Adrenal gland (tissue), 9 donors: ENCODE measurements at regions not wholly inside any gene's neighbourhood (a gene's known extent, or its start where the extent isn't known, plus 50 kb on each side); places are given as distances from the start of the nearest gene placed in this dataset.

Experiments
- DNase-seq, 7 donors: peaks; one replicate each; pipeline ENCODE4 v3.0.0-alpha.2; 2019 to 2020
- H3K27ac ChIP-seq, 5 donors: fragments of 200-600 bp; sonication (generic) in 4 of 5; 1 replicate in 3 of 5; 2 replicates in 2 of 5; pipeline versions ENCODE4 v1.5.1 to v1.8.0; 2016 to 2020; ENCODE audit warnings: mild to moderate bottlenecking in 1 of 5
- H3K27me3 ChIP-seq: fragments of 200-600 bp; 2 replicates; pipeline ENCODE4 v1.8.0; 2021
- H3K36me3 ChIP-seq, 2 donors: fragments of 200-600 bp; replicated peaks in 1 of 2; 1 replicate in 1 of 2; 2 replicates in 1 of 2; pipeline versions ENCODE4 v1.5.1 to v1.8.0; 2018 to 2022
- H3K4me1 ChIP-seq, 2 donors: fragments of 200-600 bp; replicated peaks in 1 of 2; 1 replicate in 1 of 2; 2 replicates in 1 of 2; pipeline versions ENCODE4 v1.5.1 to v1.8.0; 2018 to 2021
- H3K4me3 ChIP-seq, 4 donors: fragments of 200-600 bp; sonication (generic) in 3 of 4; one replicate each; pipeline ENCODE4 v1.5.1; 2016 to 2018
- H3K9me3 ChIP-seq, 3 donors: fragments of 200-600 bp; sonication (generic) in 1 of 3; replicated peaks in 1 of 3; 1 replicate in 2 of 3; 2 replicates in 1 of 3; pipeline versions ENCODE4 v1.5.1 to v1.8.0; 2016 to 2021
- POLR2A ChIP-seq, 2 donors: fragments of 450-650 bp; IDR thresholded peaks; one replicate each; pipeline ENCODE4 v1.6.1; 2017; ENCODE audit warnings: antibody characterized with exemption in 2 of 2, mild to moderate bottlenecking in 2 of 2, moderate library complexity in 1 of 2
- WGBS, 4 donors: extraction: QIAGEN DNeasy Blood & Tissue Kit in 2 of 4; methylation state at CpG; one replicate each; pipeline versions ENCODE4 v1.1.5 to v1.1.7; 2013 to 2017; 5-methylcytosine and 5-hydroxymethylcytosine counted together
- intact Hi-C, 2 donors: fragments of 100-400 bp; cut with DNase I; formaldehyde crosslinking; loops; one replicate each; pipeline versions ENCODE4 v1.14.1 to v1.15.0; 2022 to 2023
- TF ChIP-seq, protein P1 (sequence below), 6 experiments: fragments of 450-650 bp in 4 of 6; fragments of 200-600 bp in 2 of 6; sonication (generic) in 1 of 6; IDR thresholded peaks; 1 replicate in 5 of 6; 2 replicates in 1 of 6; pipeline versions ENCODE4 v1.5.1 to v1.8.0; 2016 to 2021; ENCODE audit warnings: antibody characterized with exemption in 6 of 6, mild to moderate bottlenecking in 2 of 6, moderate library complexity in 1 of 6
- donor health status: healthy with polysubstance abuse.
- donor health status: Bipolar disorder and iron deficiency.
- donor health status: DM: yes; HTN: yes; CAD: no.
- donor health status: DM: no; HTN: no; CAD: no.
- donor health status: DM: no; HTN: no; CAD: no.

DNA sequence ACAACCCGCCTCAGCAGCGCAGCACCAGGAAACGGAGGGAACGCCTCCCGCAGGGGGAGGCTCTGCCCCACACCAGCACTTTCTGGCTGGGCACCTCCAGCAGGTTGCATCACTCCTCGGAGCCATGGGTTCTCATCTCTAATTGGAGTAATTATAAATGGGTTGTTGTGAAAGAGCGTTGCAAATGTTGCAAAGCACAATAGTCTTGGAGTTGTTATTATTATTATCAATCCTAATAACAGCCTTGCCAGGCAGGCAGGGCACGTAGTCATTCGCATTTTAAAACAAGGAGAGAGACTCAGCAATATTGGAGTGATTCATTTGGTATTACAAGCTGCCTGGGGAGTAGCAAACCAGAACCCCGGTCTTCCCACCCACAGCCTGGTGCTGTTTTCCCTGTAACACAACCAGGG is 108.6 kb upstream of the GJB6 start:
- TF ChIP-seq POLR2A (IDR thresholded peaks at IDR 0.05): no peak
- TF ChIP-seq, protein P1, sequence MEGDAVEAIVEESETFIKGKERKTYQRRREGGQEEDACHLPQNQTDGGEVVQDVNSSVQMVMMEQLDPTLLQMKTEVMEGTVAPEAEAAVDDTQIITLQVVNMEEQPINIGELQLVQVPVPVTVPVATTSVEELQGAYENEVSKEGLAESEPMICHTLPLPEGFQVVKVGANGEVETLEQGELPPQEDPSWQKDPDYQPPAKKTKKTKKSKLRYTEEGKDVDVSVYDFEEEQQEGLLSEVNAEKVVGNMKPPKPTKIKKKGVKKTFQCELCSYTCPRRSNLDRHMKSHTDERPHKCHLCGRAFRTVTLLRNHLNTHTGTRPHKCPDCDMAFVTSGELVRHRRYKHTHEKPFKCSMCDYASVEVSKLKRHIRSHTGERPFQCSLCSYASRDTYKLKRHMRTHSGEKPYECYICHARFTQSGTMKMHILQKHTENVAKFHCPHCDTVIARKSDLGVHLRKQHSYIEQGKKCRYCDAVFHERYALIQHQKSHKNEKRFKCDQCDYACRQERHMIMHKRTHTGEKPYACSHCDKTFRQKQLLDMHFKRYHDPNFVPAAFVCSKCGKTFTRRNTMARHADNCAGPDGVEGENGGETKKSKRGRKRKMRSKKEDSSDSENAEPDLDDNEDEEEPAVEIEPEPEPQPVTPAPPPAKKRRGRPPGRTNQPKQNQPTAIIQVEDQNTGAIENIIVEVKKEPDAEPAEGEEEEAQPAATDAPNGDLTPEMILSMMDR (IDR thresholded peaks at IDR 0.05): no peak
- Histone ChIP-seq H3K27me3 (no peaks in the 10 kb centered on the region), H3K4me3 (no peak overlapping the region), H3K9me3 (no peaks in the 10 kb centered on the region), H3K4me1 (no peaks in the 10 kb centered on the region), H3K36me3 (no peaks in the 10 kb centered on the region), H3K27ac (no peak overlapping the region)
- DNase-seq: peak in 2 of 7 donors; percentile 27 to 37
- 50 to 69% (median 62%) methylated on average over 5 to 10 of the region's 10 CpGs for WGBS, 4 donors
- intact Hi-C loops: no loop called here

GRCh38 chr13:20340136-20340758 is 108.1 kb upstream of the GJB6 start:
- DNase-seq: no peak
- WGBS, 4 donors: 57 to 77% (median 58%) methylated on average over 8 to 12 of the region's 12 CpGs
- Histone ChIP-seq H3K9me3 (no peaks in the 10 kb centered on the region), H3K27ac (no peak overlapping the region), H3K27me3 (no peaks in the 10 kb centered on the region), H3K4me3 (no peak overlapping the region), H3K36me3 (no peaks in the 10 kb centered on the region), H3K4me1 (no peaks in the 10 kb centered on the region)
- intact Hi-C loops: no loop called here
- TF ChIP-seq, protein P1 (IDR thresholded peaks at IDR 0.05): no peak
- TF ChIP-seq POLR2A (IDR thresholded peaks at IDR 0.05): no peak

GRCh38 chr13:20337884-20338551 is 105.9 kb upstream of the GJB6 start:
- 78 to 87% (median 83%) methylated on average over 5 of the region's 5 CpGs for WGBS, 4 donors
- intact Hi-C loops: no loop called here
- Histone ChIP-seq H3K4me1 (no peaks in the 10 kb centered on the region), H3K36me3 (no peaks in the 10 kb centered on the region), H3K27ac (no peak overlapping the region), H3K9me3 (no peaks in the 10 kb centered on the region), H3K4me3 (no peak overlapping the region), H3K27me3 (no peaks in the 10 kb centered on the region)
- no peak for DNase-seq
- TF ChIP-seq, protein P1 (IDR thresholded peaks at IDR 0.05): no peak
- no peak for TF ChIP-seq POLR2A (IDR thresholded peaks at IDR 0.05)

DNA sequence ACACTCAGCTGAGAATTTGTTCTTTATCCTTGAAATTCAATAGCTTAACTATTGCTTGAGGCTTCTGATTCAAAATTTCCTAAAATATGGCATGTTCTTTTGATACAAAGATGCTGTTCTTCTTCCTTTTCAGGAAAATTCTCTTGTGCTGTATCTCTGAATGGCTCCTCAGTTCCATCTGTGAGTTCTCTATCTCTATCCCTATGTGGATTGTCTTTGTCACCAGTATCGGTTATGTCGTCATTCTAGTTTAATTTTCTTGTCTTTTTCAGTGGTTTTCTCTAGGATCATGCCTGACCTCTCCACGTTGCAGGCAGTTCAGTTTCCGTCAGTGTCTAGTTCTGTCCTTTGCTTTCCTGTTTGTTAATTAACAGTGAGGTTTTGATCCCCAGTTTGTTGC is 104.6 kb upstream of the GJB6 start:
- no peak for DNase-seq
- Histone ChIP-seq H3K4me3 (no peak overlapping the region), H3K4me1 (no peaks in the 10 kb centered on the region), H3K27me3 (no peaks in the 10 kb centered on the region), H3K9me3 (no peaks in the 10 kb centered on the region), H3K36me3 (no peaks in the 10 kb centered on the region), H3K27ac (no peak overlapping the region)
- intact Hi-C loops: no loop called here
- TF ChIP-seq POLR2A (IDR thresholded peaks at IDR 0.05): no peak
- TF ChIP-seq, protein P1 (IDR thresholded peaks at IDR 0.05): no peak
- WGBS, 4 donors: 80 to 85% (median 83%) methylated on average over 4 of the region's 4 CpGs
